GM23248 (cell line): ENCODE measurements at regions not wholly inside any gene's neighbourhood (a gene's known extent, or its start where the extent isn't known, plus 50 kb on each side); places are given as distances from the start of the nearest gene placed in this dataset.

Experiments
- EZH2 ChIP-seq: fragments of 200-600 bp; sonication (generic); IDR thresholded peaks from 2 replicates; pipeline ENCODE4 v1.6.1; 2018; ENCODE audit warnings: antibody characterized with exemption, mild to moderate bottlenecking; ENCODE audit not compliant: insufficient read depth, poor library complexity, severe bottlenecking
- EZH2phosphoT487 ChIP-seq: fragments of 200-600 bp; sonication (generic); IDR thresholded peaks from 2 replicates; pipeline ENCODE4 v1.6.1; 2018; ENCODE audit warnings: antibody characterized with exemption, moderate library complexity, mild to moderate bottlenecking, low read depth; ENCODE audit not compliant: insufficient read depth

DNA sequence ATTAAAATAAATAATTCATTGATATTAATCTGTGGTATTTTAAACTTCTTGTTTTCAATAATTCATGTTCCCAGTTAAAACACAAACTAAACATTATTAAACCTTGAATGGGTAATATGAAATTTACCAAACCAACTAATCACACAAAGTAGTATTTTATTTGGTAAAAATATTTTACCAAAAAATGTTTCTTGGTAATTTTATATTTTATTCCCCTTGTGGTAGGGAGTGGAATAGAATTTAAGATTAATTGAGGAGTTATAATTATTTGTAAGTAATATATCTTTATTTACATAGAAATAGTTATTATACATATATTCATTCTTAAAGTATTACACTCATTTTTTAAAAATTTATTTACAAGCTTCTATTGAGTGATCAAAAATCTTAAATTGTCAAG is 1350.9 kb downstream of the OTOL1 start:
- TF ChIP-seq EZH2 (no peak), EZH2phosphoT487 (no peak)
